HG03139 (cell line): ENCODE measurements at regions not wholly inside any gene's neighbourhood (a gene's known extent, or its start where the extent isn't known, plus 50 kb on each side); places are given as distances from the start of the nearest gene placed in this dataset.

Source experiments
- ATAC-seq: cut with Tn5 transposase; IDR thresholded peaks from one replicate; pipeline ENCODE4 v1.9.1; 2021; ENCODE audit not compliant: unreplicated experiment

GRCh38 chr1:55848906-55849305 is 633.7 kb upstream of the USP24 start:
- no peak for ATAC-seq

GRCh38 chr1:55846051-55846450 is 630.9 kb upstream of the USP24 start:
- ATAC-seq = no peak

- no peak for ATAC-seq
These were observed 629.2 kb upstream of the USP24 start for GRCh38 chr1:55844322-55844721.

GRCh38 chr1:55839626-55840025 is 624.5 kb upstream of the USP24 start:
- ATAC-seq = no peak

GRCh38 chr1:55839221-55839620 is 624.1 kb upstream of the USP24 start:
- ATAC-seq = no peak

- ATAC-seq = no peak
These were observed 620.9 kb upstream of the USP24 start for GRCh38 chr1:55836086-55836485.

GRCh38 chr1:55833529-55834091 is 618.4 kb upstream of the USP24 start:
- ATAC-seq = no peak

GRCh38 chr1:55831759-55832158 is 616.6 kb upstream of the USP24 start:
- no peak for ATAC-seq

GRCh38 chr1:55828044-55828443 is 612.9 kb upstream of the USP24 start:
- ATAC-seq = no peak

- no peak for ATAC-seq
These were observed 612.2 kb upstream of the USP24 start for GRCh38 chr1:55827350-55827749.

- no peak for ATAC-seq
These were observed 611.4 kb upstream of the USP24 start for GRCh38 chr1:55826381-55827080.

GRCh38 chr1:55825461-55825860 is 610.3 kb upstream of the USP24 start:
- ATAC-seq = no peak

- no peak for ATAC-seq
These were observed 609.1 kb upstream of the USP24 start for GRCh38 chr1:55824251-55824640.

- ATAC-seq = no peak
These were observed 608.5 kb upstream of the USP24 start for GRCh38 chr1:55823541-55824250.

GRCh38 chr1:55822891-55823290 is 607.7 kb upstream of the USP24 start:
- ATAC-seq = no peak

GRCh38 chr1:55821234-55821633 is 606.1 kb upstream of the USP24 start:
- no peak for ATAC-seq

GRCh38 chr1:55820501-55820900 is 605.3 kb upstream of the USP24 start:
- no peak for ATAC-seq

- ATAC-seq = no peak
These were observed 603.8 kb upstream of the USP24 start for GRCh38 chr1:55819011-55819410.

- ATAC-seq = no peak
These were observed 601.6 kb upstream of the USP24 start for GRCh38 chr1:55816456-55817426.

GRCh38 chr1:55815745-55816455 is 600.7 kb upstream of the USP24 start:
- ATAC-seq = no peak

- no peak for ATAC-seq
These were observed 599.8 kb upstream of the USP24 start for GRCh38 chr1:55814967-55815366.
